OCI-LY3 (cell line): ENCODE measurements at regions not wholly inside any gene's neighbourhood (a gene's known extent, or its start where the extent isn't known, plus 50 kb on each side); places are given as distances from the start of the nearest gene placed in this dataset.

Source experiments
- H2AFZ ChIP-seq: fragments of 200-600, 300-600 bp; shearing (Covaris generic); 2 replicates; pipeline ENCODE4 v1.6.0; 2014; ENCODE audit warnings: antibody characterized with exemption, low read depth, low read length
- H3K27ac ChIP-seq: fragments of 200-600, 300-600 bp; sonication (generic); 2 replicates; pipeline ENCODE4 v1.5.1; 2014; ENCODE audit warnings: mild to moderate bottlenecking, low read length, moderate library complexity, mixed read lengths
- H3K27me3 ChIP-seq: fragments of 200-600, 300-600 bp; sonication (generic); 2 replicates; pipeline ENCODE4 v1.6.1; 2014; ENCODE audit warnings: low read depth, low read length, mixed read lengths
- H3K36me3 ChIP-seq: fragments of 200-600, 300-600 bp; sonication (generic); replicated peaks from 2 replicates; pipeline ENCODE3; 2014; ENCODE audit warnings: low read depth, low read length, mixed read lengths
- H3K4me1 ChIP-seq: fragments of 300-600, 200-600 bp; sonication (generic); 2 replicates; pipeline ENCODE4 v1.6.1; 2014; ENCODE audit warnings: low read length, mixed read lengths
- H3K4me2 ChIP-seq: fragments of 200-600, 300-600 bp; sonication (generic); 2 replicates; pipeline ENCODE4 v1.6.1; 2014; ENCODE audit warnings: low read length, mixed read lengths
- H3K4me3 ChIP-seq: fragments of 300-600, 200-600 bp; sonication (generic); 2 replicates; pipeline ENCODE4 v1.5.1; 2014; ENCODE audit warnings: antibody characterized with exemption, mild to moderate bottlenecking, low read length, moderate library complexity
- H3K79me2 ChIP-seq: fragments of 300-600, 200-600 bp; shearing (Covaris generic); 2 replicates; pipeline ENCODE4 v1.6.1; 2014; ENCODE audit warnings: mild to moderate bottlenecking, low read length, mixed read lengths
- H3K9ac ChIP-seq: fragments of 300-600, 200-600 bp; shearing (Covaris generic); 2 replicates; pipeline ENCODE4 v1.6.0; 2014; ENCODE audit warnings: mild to moderate bottlenecking, low read length, moderate library complexity
- H3K9me3 ChIP-seq: fragments of 200-600, 300-600 bp; shearing (Covaris generic); 2 replicates; pipeline ENCODE4 v1.6.1; 2014; ENCODE audit warnings: low read length, mixed read lengths; ENCODE audit not compliant: insufficient read depth
- H4K20me1 ChIP-seq: fragments of 200-600, 300-600 bp; sonication (generic); 2 replicates; pipeline ENCODE4 v1.6.1; 2016; ENCODE audit warnings: low read length, mixed read lengths; ENCODE audit not compliant: insufficient read depth
- EZH2phosphoT487 ChIP-seq: fragments of 200-600 bp; shearing (Covaris generic); IDR thresholded peaks from 2 replicates; pipeline ENCODE4 v1.6.1; 2018; ENCODE audit warnings: antibody characterized with exemption, mixed run types, low read depth
- TF ChIP-seq, protein P1 (sequence below): fragments of 200-600, 300-600 bp; sonication (generic); IDR thresholded peaks from 2 replicates; pipeline ENCODE4 v1.5.1; 2014; ENCODE audit warnings: antibody characterized with exemption, low read length, low read depth

DNA sequence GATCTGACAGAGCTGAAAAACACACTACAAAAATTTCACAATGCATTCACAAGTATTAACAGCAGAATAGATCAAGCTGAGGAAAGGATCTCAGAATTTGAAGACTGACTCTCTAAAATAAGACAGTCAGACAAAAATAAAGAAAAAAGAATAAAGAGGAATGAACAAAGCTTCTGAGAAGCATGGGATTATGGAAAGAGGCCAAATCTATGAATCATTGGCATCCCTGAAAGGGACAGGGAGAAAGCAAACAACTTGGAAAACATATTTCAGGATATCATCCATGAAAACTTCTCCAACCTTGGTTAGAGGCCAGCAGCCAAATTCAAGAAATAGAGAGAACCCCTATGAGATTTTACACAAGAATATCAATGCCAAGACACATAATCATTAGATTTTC lies 804.8 kb upstream of the IGFBP3 start:
- TF ChIP-seq, protein P1, sequence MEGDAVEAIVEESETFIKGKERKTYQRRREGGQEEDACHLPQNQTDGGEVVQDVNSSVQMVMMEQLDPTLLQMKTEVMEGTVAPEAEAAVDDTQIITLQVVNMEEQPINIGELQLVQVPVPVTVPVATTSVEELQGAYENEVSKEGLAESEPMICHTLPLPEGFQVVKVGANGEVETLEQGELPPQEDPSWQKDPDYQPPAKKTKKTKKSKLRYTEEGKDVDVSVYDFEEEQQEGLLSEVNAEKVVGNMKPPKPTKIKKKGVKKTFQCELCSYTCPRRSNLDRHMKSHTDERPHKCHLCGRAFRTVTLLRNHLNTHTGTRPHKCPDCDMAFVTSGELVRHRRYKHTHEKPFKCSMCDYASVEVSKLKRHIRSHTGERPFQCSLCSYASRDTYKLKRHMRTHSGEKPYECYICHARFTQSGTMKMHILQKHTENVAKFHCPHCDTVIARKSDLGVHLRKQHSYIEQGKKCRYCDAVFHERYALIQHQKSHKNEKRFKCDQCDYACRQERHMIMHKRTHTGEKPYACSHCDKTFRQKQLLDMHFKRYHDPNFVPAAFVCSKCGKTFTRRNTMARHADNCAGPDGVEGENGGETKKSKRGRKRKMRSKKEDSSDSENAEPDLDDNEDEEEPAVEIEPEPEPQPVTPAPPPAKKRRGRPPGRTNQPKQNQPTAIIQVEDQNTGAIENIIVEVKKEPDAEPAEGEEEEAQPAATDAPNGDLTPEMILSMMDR = no peak
- TF ChIP-seq EZH2phosphoT487 = no peak

DNA sequence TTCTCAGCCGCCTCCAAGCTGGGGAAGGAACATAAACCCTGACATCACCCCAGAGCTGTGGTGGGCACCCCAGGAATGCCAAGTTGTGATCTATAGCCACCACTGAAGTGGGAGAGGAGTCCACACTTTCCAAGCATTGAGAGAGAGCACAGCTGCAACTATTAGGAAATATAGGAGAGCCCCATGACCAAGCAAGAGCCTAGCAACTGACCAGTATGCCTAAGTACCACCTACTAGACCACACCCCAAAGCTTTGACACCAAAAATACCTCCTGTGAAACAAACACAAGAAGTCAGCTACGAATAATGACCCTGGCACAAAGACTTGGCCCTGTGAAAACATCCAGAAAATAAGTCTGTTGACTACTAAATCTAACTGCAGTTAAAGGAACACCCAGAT lies 804.1 kb upstream of the IGFBP3 start:
- Histone ChIP-seq H3K4me2 (no peak overlapping the region), H3K9ac (no peak overlapping the region), H3K27ac (no peak overlapping the region), H3K4me1 (no peaks in the 10 kb centered on the region), H3K36me3 (no peaks in the 10 kb centered on the region), H3K79me2 (no peaks in the 10 kb centered on the region), H4K20me1 (no peaks in the 10 kb centered on the region), H3K9me3 (no peaks in the 10 kb centered on the region), H3K27me3 (no peaks in the 10 kb centered on the region), H2AFZ (no peak overlapping the region), H3K4me3 (no peak overlapping the region)
- TF ChIP-seq, protein P1 = no peak
- TF ChIP-seq EZH2phosphoT487 = no peak

More for the DNA sequence above, 804.8 kb upstream of the IGFBP3 start:
- Histone ChIP-seq H3K4me1 (no peaks in the 10 kb centered on the region), H2AFZ (no peak overlapping the region), H3K4me2 (no peak overlapping the region), H3K27me3 (no peaks in the 10 kb centered on the region), H3K4me3 (no peak overlapping the region), H3K9me3 (no peaks in the 10 kb centered on the region), H3K27ac (no peak overlapping the region), H3K79me2 (no peaks in the 10 kb centered on the region), H3K9ac (no peak overlapping the region), H4K20me1 (no peaks in the 10 kb centered on the region), H3K36me3 (no peaks in the 10 kb centered on the region)

DNA sequence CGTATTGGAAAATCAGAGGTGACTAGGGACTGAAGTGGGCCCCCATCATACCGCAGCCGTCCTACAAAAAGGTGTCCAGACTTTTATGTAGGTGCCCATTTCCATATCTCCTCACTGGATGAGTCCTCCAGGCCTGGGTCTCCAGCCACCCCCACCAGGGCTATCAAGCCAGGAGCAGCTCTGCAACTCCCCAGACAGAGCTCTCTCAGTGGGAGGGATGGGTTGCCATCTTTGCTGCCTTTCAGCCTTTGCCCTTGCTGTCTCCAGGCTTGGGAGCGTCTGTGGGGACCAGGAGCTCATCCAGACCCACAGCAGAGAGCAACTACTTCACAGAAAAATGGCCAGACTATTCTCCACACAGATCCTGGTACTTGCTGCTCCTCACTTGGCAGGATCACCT lies 802.7 kb upstream of the IGFBP3 start:
- Histone ChIP-seq H3K4me2 (no peak overlapping the region), H3K4me1 (no peaks in the 10 kb centered on the region), H3K27ac (no peak overlapping the region), H3K9me3 (no peaks in the 10 kb centered on the region), H3K9ac (no peak overlapping the region), H3K79me2 (no peaks in the 10 kb centered on the region), H3K4me3 (no peak overlapping the region), H2AFZ (no peak overlapping the region), H4K20me1 (no peaks in the 10 kb centered on the region), H3K27me3 (no peaks in the 10 kb centered on the region), H3K36me3 (no peaks in the 10 kb centered on the region)
- TF ChIP-seq, protein P1 = no peak
- no peak for TF ChIP-seq EZH2phosphoT487

DNA sequence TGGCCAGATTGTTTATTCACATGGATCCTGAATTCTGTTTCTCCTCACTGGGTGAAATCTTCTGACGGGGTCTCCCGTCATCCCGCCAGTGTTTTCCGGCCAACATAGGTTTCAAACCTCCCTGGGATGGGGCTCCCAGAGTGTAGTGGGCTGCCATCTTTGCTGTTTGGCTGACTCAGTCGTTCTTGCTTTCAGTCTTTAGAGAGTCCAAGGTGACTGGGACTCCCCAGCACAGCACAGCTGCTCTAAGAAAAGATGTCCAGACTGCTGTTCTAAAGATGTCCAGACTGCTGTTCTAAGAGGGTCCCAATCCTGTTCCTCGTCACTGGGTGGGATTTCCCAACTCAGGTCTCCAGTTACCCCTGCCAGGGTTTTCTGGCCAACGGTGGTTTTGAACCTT lies 801.9 kb upstream of the IGFBP3 start:
- Histone ChIP-seq H2AFZ (no peak overlapping the region), H3K4me2 (no peak overlapping the region), H3K79me2 (no peaks in the 10 kb centered on the region), H3K36me3 (no peaks in the 10 kb centered on the region), H3K27me3 (no peaks in the 10 kb centered on the region), H3K9ac (no peak overlapping the region), H3K27ac (no peak overlapping the region), H3K4me1 (no peaks in the 10 kb centered on the region), H3K9me3 (no peaks in the 10 kb centered on the region), H4K20me1 (no peaks in the 10 kb centered on the region), H3K4me3 (no peak overlapping the region)
- TF ChIP-seq EZH2phosphoT487 = no peak
- TF ChIP-seq, protein P1 = no peak
